H1 (cell line): ENCODE measurements at regions not wholly inside any gene's neighbourhood (a gene's known extent, or its start where the extent isn't known, plus 50 kb on each side); places are given as distances from the start of the nearest gene placed in this dataset.

Experiments used
- CTCF ChIA-PET: fragments of 300-600 bp; sonication (Branson Sonifier 250); formaldehyde crosslinking; loops from one replicate; lab custom pipeline; 2021; ENCODE audit not compliant: partially characterized antibody; lab: Charles Lee
- POLR2A ChIA-PET: fragments of 300-600 bp; sonication (Branson Sonifier 250); formaldehyde crosslinking; loops from one replicate; lab custom pipeline; 2021; ENCODE audit warnings: inconsistent platforms; ENCODE audit not compliant: partially characterized antibody; lab: Charles Lee
- DNase-seq, 2 experiments: peaks; one replicate each; pipeline versions ENCODE4 v3.0.0 to v3.0.0-alpha.2; 2010 to 2022; ENCODE audit warnings: low spot score in 2 of 2, low read depth in 1 of 2, mixed read lengths in 1 of 2
- FAIRE-seq: peaks from 2 replicates; lab custom pipeline; 2011; peaks lifted over from hg19 to GRCh38; lab: Jason Lieb, UNC
- H2AFZ ChIP-seq: 2 replicates; pipeline ENCODE4 v1.8.1; 2012; ENCODE audit warnings: low read length, inconsistent platforms
- H2AK5ac ChIP-seq: 2 replicates; pipeline ENCODE4 v1.6.1; 2013; ENCODE audit warnings: low read depth, low read length
- H2BK120ac ChIP-seq: replicated peaks from 2 replicates; pipeline ENCODE3; 2013; ENCODE audit warnings: low read depth, low read length, inconsistent platforms
- H2BK12ac ChIP-seq: 2 replicates; pipeline ENCODE4 v1.6.1; 2013; ENCODE audit warnings: low read depth, low read length
- H2BK15ac ChIP-seq: 2 replicates; pipeline ENCODE4 v1.6.1; 2013; ENCODE audit warnings: low read length
- H2BK20ac ChIP-seq: 2 replicates; pipeline ENCODE4 v1.6.1; 2013; ENCODE audit warnings: low read length
- H2BK5ac ChIP-seq: 2 replicates; pipeline ENCODE4 v1.6.1; 2013; ENCODE audit warnings: low read depth, low read length
- H3K14ac ChIP-seq: 2 replicates; pipeline ENCODE4 v1.6.1; 2013; ENCODE audit warnings: inconsistent platforms; ENCODE audit not compliant: insufficient read length
- H3K18ac ChIP-seq: 2 replicates; pipeline ENCODE4 v1.6.1; 2013; ENCODE audit warnings: low read length; ENCODE audit errors: extremely low read depth
- H3K23ac ChIP-seq: 2 replicates; pipeline ENCODE4 v1.6.1; 2013; ENCODE audit warnings: inconsistent platforms; ENCODE audit not compliant: insufficient read length
- H3K23me2 ChIP-seq: 2 replicates; pipeline ENCODE4 v1.6.1; 2013; ENCODE audit warnings: low read depth, low read length
- H3K27ac ChIP-seq: 2 replicates; pipeline ENCODE4 v1.6.1; 2011; ENCODE audit warnings: low read depth, low read length, inconsistent platforms
- H3K27me3 ChIP-seq, 4 experiments: replicated peaks in 1 of 4; 1 replicate in 1 of 4; 2 replicates in 3 of 4; pipeline versions ENCODE4 v1.6.1 to v1.8.1; 2011 to 2013; ENCODE audit warnings: low read length in 3 of 4, mild to moderate bottlenecking in 3 of 4, inconsistent platforms in 2 of 4, mixed read lengths in 2 of 4, moderate library complexity in 1 of 4; ENCODE audit not compliant: control insufficient read depth in 3 of 4, insufficient read depth in 3 of 4; ENCODE audit errors: extremely low read depth in 1 of 4
- H3K36me3 ChIP-seq, 4 experiments: 2 replicates each; pipeline versions ENCODE4 v1.6.1 to v1.8.1; 2011 to 2013; ENCODE audit warnings: mild to moderate bottlenecking in 4 of 4, low read length in 3 of 4, moderate library complexity in 2 of 4, control low read depth in 1 of 4, inconsistent platforms in 1 of 4; ENCODE audit not compliant: insufficient read depth in 4 of 4, control insufficient read depth in 2 of 4
- H3K4ac ChIP-seq: replicated peaks from 2 replicates; pipeline ENCODE3; 2013; ENCODE audit warnings: low read length, low read depth, mixed read lengths, inconsistent platforms; ENCODE audit not compliant: insufficient read length
- H3K4me1 ChIP-seq, 4 experiments: replicated peaks in 1 of 4; 1 replicate in 1 of 4; 2 replicates in 3 of 4; pipeline versions ENCODE4 v1.6.1 to v1.8.1; 2011 to 2013; ENCODE audit warnings: low read length in 3 of 4, inconsistent platforms in 2 of 4, mixed read lengths in 1 of 4; ENCODE audit not compliant: insufficient read depth in 4 of 4, control insufficient read depth in 3 of 4
- H3K4me2 ChIP-seq, 2 experiments: 2 replicates each; pipeline versions ENCODE4 v1.6.1 to v1.8.1; 2011 to 2013; ENCODE audit warnings: low read depth in 2 of 2, low read length in 2 of 2, control low read depth in 1 of 2, inconsistent platforms in 1 of 2, mild to moderate bottlenecking in 1 of 2; ENCODE audit not compliant: insufficient read depth in 1 of 2
- H3K4me3 ChIP-seq, 4 experiments: fragments of 200-600, 300-600 bp in 1 of 4; sonication (generic), shearing (Covaris generic), sonication (Bioruptor Twin) in 1 of 4; 2 replicates each; pipeline versions ENCODE4 v1.5.1 to v1.8.1; 2011 to 2016; ENCODE audit warnings: low read length in 4 of 4, low read depth in 3 of 4, control low read depth in 2 of 4, inconsistent platforms in 2 of 4, mild to moderate bottlenecking in 2 of 4, mixed read lengths in 1 of 4, moderate library complexity in 1 of 4; ENCODE audit not compliant: insufficient read depth in 2 of 4; ENCODE audit errors: extremely low read depth in 1 of 4
- H3K56ac ChIP-seq: replicated peaks from 2 replicates; pipeline ENCODE3; 2013; ENCODE audit warnings: low read depth, mild to moderate bottlenecking, mixed read lengths, low read length, inconsistent platforms; ENCODE audit not compliant: insufficient read length
- H3K79me1 ChIP-seq: 2 replicates; pipeline ENCODE4 v1.6.1; 2013; ENCODE audit warnings: low read depth, low read length, control low read depth
- H3K79me2 ChIP-seq, 2 experiments: 2 replicates each; pipeline versions ENCODE4 v1.6.1 to v1.8.1; 2012 to 2013; ENCODE audit warnings: low read length in 2 of 2, mild to moderate bottlenecking in 2 of 2, inconsistent platforms in 1 of 2; ENCODE audit not compliant: insufficient read depth in 2 of 2, control insufficient read depth in 1 of 2
- H3K9ac ChIP-seq, 4 experiments: replicated peaks in 1 of 4; 1 replicate in 1 of 4; 2 replicates in 3 of 4; pipeline versions ENCODE4 v1.6.1 to v1.8.1; 2011 to 2013; ENCODE audit warnings: low read depth in 3 of 4, low read length in 3 of 4, control low read depth in 2 of 4, mild to moderate bottlenecking in 2 of 4, moderate library complexity in 2 of 4, inconsistent platforms in 1 of 4; ENCODE audit errors: extremely low read depth in 1 of 4
- H3K9me3 ChIP-seq, 2 experiments: 2 replicates each; pipeline versions ENCODE4 v1.6.1 to v1.8.1; 2012 to 2013; ENCODE audit warnings: mild to moderate bottlenecking in 2 of 2, moderate library complexity in 2 of 2, control low read depth in 1 of 2, inconsistent platforms in 1 of 2, low read depth in 1 of 2, low read length in 1 of 2, mixed read lengths in 1 of 2; ENCODE audit not compliant: insufficient read depth in 2 of 2
- H4K20me1 ChIP-seq, 2 experiments: replicated peaks in 1 of 2; 2 replicates each; pipeline versions ENCODE3 to v1.8.1; 2011 to 2013; ENCODE audit warnings: inconsistent platforms in 2 of 2, low read length in 2 of 2, mild to moderate bottlenecking in 1 of 2; ENCODE audit not compliant: insufficient read depth in 2 of 2, control insufficient read depth in 1 of 2
- H4K5ac ChIP-seq: 2 replicates; pipeline ENCODE4 v1.6.1; 2013; ENCODE audit warnings: low read length, low read depth, mixed read lengths, inconsistent platforms; ENCODE audit not compliant: insufficient read length
- H4K8ac ChIP-seq: 2 replicates; pipeline ENCODE4 v1.8.0; 2013; ENCODE audit warnings: mild to moderate bottlenecking, moderate library complexity, low read length, inconsistent platforms; ENCODE audit not compliant: insufficient read depth; ENCODE audit errors: extremely low read depth
- H4K91ac ChIP-seq: replicated peaks from 2 replicates; pipeline ENCODE3; 2013; ENCODE audit warnings: low read length, mixed read lengths, inconsistent platforms; ENCODE audit not compliant: insufficient read length
- CBX8 ChIP-seq: fragments of 300-800, 300-1000 bp; sonication (generic); IDR thresholded peaks from 2 replicates; pipeline ENCODE4 v1.7.1; 2016; ENCODE audit warnings: low read depth, low read length, borderline replicate concordance
- POLR2A ChIP-seq, 2 experiments: IDR thresholded peaks; 1 replicate in 1 of 2; 2 replicates in 1 of 2; pipeline ENCODE4 v1.6.1; 2011; ENCODE audit warnings: low read depth in 2 of 2, low read length in 2 of 2, mild to moderate bottlenecking in 2 of 2; ENCODE audit errors: control extremely low read depth in 1 of 2
- POLR2AphosphoS5 ChIP-seq: IDR thresholded peaks from 2 replicates; pipeline ENCODE4 v1.6.1; 2011; ENCODE audit warnings: low read depth, low read length
- RAD21 ChIP-seq, 2 experiments: IDR thresholded peaks in 1 of 2; conservative IDR thresholded peaks in 1 of 2; 2 replicates each; pipeline ENCODE4 v1.6.1; 2011; ENCODE audit warnings: low read depth in 2 of 2, low read length in 2 of 2, improper control_type of control experiment in 1 of 2, inconsistent platforms in 1 of 2, mild to moderate bottlenecking in 1 of 2, moderate library complexity in 1 of 2
- SUZ12 ChIP-seq: fragments of 200-600 bp; sonication (generic); IDR thresholded peaks from 2 replicates; pipeline ENCODE4 v1.6.1; 2012; ENCODE audit warnings: mild to moderate bottlenecking, inconsistent platforms, low read length, moderate library complexity, mixed read lengths
- TAF7 ChIP-seq: optimal IDR thresholded peaks from 2 replicates; pipeline ENCODE3; 2011; ENCODE audit warnings: low read depth, mild to moderate bottlenecking, inconsistent platforms, low read length, moderate library complexity, borderline replicate concordance
- TCF12 ChIP-seq: IDR thresholded peaks from 2 replicates; pipeline ENCODE4 v1.6.1; 2011; ENCODE audit warnings: low read depth, mild to moderate bottlenecking, low read length
- USF2 ChIP-seq: IDR thresholded peaks from 2 replicates; pipeline ENCODE4 v1.6.1; 2011; ENCODE audit warnings: low read length, improper control_type of control experiment
- YY1 ChIP-seq: IDR thresholded peaks from 2 replicates; pipeline ENCODE4 v1.6.1; 2011; ENCODE audit warnings: low read depth, mild to moderate bottlenecking, low read length
- WGBS, 2 experiments: shearing (Covaris generic) in 1 of 2; methylation state at CpG; one replicate each; pipeline versions ENCODE4 v1.1.6 to v1.1.7; 2013 to 2015; ENCODE audit warnings: low lambda C conversion rate in 2 of 2, mixed read lengths in 2 of 2, inconsistent platforms in 1 of 2, low coverage in 1 of 2, missing lambda C conversion rate in 1 of 2; ENCODE audit not compliant: insufficient replicate concordance in 2 of 2, insufficient coverage in 1 of 2, insufficient read length in 1 of 2; ENCODE audit errors: extremely low coverage in 1 of 2, missing lambda C conversion rate in 1 of 2; 5-methylcytosine and 5-hydroxymethylcytosine counted together

- Histone ChIP-seq H2BK15ac (no peak overlapping the region), H3K27ac (no peak overlapping the region), H3K18ac (no peak overlapping the region), H4K5ac (no peak overlapping the region), H4K91ac (no peak overlapping the region), H4K8ac (no peak overlapping the region), H2AK5ac (no peak overlapping the region), H3K4ac (no peak overlapping the region), H2BK120ac (no peak overlapping the region), H3K14ac (no peak overlapping the region), H2AFZ (no peak overlapping the region), H2BK20ac (no peak overlapping the region), H3K79me1 (no peaks in the 10 kb centered on the region), H3K4me1 (no peaks in the 10 kb centered on the region), H3K9me3 (no peaks in the 10 kb centered on the region), H3K27me3 (no peaks in the 10 kb centered on the region), H2BK12ac (no peak overlapping the region), H3K4me3 (no peak overlapping the region), H3K4me2 (no peak overlapping the region), H3K23ac (no peak overlapping the region), H3K79me2 (no peaks in the 10 kb centered on the region), H3K56ac (no peak overlapping the region), H2BK5ac (no peak overlapping the region), H4K20me1 (no peaks in the 10 kb centered on the region), H3K23me2 (no peaks in the 10 kb centered on the region), H3K36me3 (no peaks in the 10 kb centered on the region), H3K9ac (no peak overlapping the region)
- DNase-seq, result no peak
- FAIRE-seq, result no peak
- 83% methylated on average over 7 of the region's 7 CpGs; no CpG with 5 or more reads in 1 of the 2 experiments for WGBS, 2 experiments
- POLR2A ChIA-PET, result no interaction called here
- CTCF ChIA-PET, result interaction anchor here (0.7 kb wide), 1 partner anchor 18 kb away, joined by 3 read pairs; no protein-coding TSS in a partner anchor
- TF ChIP-seq POLR2AphosphoS5 (no peak), CBX8 (no peak), TCF12 (no peak), YY1 (no peak), SUZ12 (no peak), TAF7 (no peak), RAD21 (IDR thresholded peaks at IDR 0.05 in 1 of 2, conservative IDR thresholded peaks at IDR 0.05 in 1 of 2; ENCODE audit: low read depth in 2 of 2, low read length in 2 of 2) (no peak), USF2 (no peak), POLR2A (IDR thresholded peaks at IDR 0.05; ENCODE audit: control extremely low read depth in 1 of 2, low read depth in 2 of 2, low read length in 2 of 2) (no peak)
Measured at GRCh38 chr1:199877526-199878384, 149.8 kb upstream of the NR5A2 start.
